Urothelium cell line (cell line): ENCODE measurements at regions not wholly inside any gene's neighbourhood (a gene's known extent, or its start where the extent isn't known, plus 50 kb on each side); places are given as distances from the start of the nearest gene placed in this dataset.

ENCODE experiments used
- DNase-seq: peaks from one replicate; pipeline ENCODE4 v3.0.0; 2011; ENCODE audit warnings: low spot score, mixed read lengths
- FAIRE-seq: peaks from 2 replicates; lab custom pipeline; 2011; peaks lifted over from hg19 to GRCh38; lab: Jason Lieb, UNC

DNA sequence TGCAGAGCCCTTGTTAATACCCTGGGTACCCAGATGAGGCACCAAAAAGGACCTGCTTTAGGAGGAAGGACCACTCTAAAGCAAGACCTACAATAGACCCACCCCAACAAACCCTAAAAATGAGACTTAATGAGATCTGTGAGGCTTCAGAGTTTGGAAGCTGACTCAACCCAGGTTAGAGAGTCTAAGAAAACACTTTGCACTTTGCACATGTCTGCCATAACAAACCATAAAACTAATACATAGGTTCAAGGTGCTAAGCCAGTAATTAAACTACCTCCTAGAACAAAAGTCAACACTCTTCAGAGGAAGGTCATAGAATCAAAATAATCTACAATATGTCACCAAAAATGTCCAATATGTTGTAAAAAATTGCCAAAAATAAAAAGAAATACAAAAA lies 124.7 kb upstream of the C1orf21 start:
- DNase-seq (no peak), FAIRE-seq (no peak)

DNA sequence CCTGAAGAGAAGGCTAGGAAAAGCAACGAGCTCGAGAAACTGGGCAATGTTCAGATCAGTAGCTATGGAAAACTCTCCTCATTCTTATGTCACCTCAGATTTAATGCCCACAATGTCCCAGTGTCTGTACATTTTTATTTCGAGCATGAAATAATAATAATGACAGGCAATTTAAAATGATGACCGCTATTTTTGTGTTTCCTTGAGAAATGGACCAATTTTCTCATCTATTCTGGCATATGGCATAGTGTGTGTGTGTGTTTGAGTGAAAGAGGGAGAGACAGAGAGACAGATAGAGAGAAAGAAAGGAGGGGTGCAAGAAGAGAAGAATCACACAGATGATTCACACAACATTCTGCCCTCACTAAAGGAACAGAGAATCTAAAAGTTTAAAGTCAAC lies 119.1 kb upstream of the C1orf21 start:
- FAIRE-seq (no peak), DNase-seq (no peak)

DNA sequence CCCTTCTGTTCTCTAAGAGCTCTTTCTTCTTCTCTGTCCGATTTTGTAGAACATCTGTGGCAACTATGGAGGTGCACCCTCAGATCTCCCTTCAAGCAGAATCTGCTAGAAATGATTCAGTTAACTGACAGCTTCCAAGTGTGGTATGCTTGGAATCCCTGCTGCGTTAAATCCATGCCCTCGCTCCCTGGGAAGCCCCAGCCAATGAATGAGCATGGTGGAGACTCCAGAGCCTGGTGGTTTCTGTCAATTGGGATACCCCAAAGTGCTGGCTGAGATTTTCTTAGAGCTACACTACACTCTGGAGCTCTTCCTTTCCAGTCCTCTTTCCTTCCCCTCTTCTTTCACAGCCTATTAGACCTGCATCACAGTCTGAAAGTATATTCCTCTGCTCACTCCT lies 116.3 kb upstream of the C1orf21 start:
- FAIRE-seq (no peak), DNase-seq (no peak)

DNA sequence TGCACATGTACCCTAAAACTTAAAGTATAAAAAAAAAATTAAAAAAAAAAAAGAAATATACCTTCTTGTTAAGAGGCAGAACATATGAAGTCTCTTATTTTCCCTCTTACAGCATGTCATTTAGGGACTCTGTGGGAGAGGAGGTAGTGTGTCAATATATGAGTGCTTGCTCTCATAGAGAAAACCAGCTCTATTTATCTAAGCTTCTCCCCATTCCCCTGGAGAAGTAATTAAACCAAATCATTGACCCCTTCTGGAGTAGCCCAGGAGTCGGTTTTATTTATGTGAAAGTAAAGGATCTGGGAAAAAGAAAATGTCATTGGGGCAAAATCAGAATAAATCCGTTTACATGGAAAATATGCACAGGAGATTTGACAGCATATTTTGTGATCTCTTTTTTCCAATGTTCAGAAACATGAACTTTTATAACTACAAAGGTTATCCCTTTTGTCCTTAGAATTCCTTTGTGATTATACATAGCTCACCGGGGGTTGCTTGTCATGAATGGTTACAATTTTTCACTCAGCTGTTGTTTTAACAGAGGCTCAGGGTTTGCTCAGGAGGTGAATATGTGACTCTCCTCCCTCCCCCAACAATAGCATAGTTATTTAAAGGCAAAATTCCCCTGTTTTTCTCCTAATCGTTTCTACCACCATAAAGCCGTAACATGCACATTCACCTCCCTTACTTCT lies 114.5 kb upstream of the C1orf21 start:
- DNase-seq (no peak), FAIRE-seq (no peak)

DNA sequence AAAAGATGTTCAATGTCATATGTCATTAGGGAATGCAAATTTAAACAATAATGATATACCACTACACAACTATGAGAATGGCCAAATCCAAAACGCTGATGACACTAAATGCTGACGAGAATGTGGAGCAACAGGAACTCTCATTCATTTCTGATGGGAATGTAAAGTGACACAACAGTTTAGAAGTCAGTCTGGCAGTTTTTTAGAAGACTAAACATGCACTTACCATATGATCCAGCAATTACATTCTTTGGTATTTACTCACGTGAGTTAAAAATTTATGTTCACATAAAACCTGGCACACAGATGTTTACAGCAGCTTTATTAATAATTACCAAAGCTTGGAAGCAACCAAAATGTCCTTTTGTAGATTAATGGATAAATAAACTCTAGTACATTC lies 110.4 kb upstream of the C1orf21 start:
- FAIRE-seq (no peak), DNase-seq (no peak)

DNA sequence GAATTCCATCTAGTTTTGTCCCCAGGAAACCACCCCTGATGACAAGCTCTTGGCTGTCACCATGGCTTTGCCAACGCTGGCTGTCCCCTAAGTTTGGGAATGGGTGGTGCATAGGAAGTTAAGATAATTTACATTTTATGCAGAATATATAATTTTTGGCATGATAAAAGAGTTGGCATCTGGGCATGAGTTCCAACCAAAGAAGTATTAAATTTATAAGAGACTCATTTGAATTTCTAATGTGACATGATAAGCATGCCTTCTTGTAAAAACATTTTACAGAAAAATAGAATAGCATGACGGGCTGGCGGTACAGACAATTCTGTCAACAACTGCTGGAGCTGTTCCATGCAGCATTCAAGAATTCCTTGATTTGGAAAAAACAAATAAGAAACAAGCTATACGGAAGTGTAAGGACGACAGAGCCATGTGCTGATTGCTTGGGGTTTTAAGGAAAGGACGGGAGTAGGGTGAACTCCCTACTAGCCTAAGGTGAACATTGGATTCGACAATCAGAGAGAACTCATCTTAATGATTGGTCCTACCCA lies 106.8 kb upstream of the C1orf21 start:
- DNase-seq: no peak
- FAIRE-seq: no peak

DNA sequence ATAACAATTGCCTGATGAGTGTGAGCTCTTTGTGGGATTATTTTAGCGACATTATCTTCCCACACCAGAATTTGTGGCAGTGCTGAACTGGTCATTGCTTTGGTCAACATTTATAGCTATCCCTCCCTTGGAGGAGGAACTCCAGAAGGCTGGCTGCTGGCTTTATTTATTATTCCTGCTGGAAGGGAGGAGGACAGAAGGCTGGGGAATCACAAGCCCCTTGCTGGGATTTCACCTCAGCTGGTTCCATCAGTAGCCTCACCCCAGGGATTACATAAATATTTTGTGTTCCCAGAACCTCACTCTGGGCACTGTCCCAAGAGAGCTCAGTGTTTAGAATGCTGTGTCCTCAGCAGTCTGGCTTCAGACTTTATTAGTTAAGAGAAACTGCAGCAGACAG lies 102.8 kb upstream of the C1orf21 start:
- no peak for DNase-seq
- no peak for FAIRE-seq

DNA sequence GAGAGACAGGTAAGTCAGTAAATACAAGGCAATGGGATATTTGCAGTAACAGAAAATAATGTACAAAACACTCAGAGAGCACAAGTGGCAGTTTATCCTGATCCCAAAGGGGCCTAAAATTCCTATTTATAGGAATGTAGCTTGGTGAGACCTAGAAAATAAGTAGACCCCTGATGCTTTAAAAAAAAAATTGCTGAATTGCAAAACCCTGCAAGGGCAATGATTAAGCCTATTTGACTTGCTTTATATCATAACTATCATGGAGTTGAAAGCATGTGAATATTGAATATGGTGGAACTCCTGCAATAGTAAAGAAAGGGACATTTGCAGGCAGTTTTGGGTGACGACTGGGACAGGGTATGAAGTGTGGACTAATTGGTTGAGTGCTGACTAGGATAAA lies 101.9 kb upstream of the C1orf21 start:
- no peak for FAIRE-seq

DNA sequence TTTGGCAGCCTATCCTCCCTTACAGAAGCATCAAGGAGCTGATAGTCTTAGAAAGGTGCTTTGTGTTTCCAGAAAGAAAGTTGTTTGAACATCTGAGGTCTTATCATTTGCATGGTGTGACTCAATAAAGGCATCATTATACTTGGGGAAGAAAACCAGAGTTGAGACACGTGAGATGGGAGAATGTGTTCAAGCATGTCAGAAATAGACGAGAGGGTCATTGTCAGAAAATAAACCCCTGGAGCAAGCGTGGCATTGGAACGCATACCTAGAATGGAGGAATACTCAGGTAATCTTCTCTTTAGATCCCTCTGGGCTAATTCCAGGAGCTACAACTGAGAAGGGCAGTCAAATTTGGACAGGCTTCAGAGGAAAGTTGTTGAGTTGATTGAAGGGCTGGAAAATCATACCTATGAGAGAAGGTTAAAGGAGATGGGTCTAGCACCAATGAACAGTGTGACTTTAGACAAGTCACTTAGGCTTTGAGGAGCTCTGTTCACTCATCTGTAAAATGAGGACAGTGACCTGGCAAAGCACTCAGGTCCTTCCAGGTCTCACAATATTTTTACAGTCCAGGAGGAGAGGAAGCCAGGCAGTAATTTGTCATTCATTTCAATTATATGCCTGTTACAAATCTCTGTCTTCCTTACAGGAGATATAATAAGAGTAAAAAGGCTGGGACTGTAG lies 101.3 kb upstream of the C1orf21 start:
- FAIRE-seq (no peak), DNase-seq (no peak)

More for the DNA sequence above, 101.9 kb upstream of the C1orf21 start:
- no peak for DNase-seq

DNA sequence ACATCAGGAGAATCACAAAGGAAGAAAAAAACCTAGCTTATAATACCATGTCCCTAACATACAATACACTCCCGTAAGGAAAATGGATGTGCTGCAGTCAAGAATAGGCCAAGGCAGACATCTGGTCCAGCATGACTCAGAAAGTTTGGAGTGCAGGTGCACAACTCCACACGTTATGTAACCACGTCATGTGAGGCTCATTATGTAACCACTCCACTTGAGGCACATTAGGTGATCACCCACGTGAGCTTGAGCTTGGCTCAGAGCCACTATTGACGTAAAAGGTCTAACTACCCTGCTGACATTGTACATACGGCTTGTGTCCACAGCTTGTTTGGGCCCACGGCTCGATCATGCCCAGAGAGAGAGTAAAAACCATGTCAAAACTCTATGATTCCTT lies 99.8 kb upstream of the C1orf21 start:
- DNase-seq: no peak
- FAIRE-seq: no peak

DNA sequence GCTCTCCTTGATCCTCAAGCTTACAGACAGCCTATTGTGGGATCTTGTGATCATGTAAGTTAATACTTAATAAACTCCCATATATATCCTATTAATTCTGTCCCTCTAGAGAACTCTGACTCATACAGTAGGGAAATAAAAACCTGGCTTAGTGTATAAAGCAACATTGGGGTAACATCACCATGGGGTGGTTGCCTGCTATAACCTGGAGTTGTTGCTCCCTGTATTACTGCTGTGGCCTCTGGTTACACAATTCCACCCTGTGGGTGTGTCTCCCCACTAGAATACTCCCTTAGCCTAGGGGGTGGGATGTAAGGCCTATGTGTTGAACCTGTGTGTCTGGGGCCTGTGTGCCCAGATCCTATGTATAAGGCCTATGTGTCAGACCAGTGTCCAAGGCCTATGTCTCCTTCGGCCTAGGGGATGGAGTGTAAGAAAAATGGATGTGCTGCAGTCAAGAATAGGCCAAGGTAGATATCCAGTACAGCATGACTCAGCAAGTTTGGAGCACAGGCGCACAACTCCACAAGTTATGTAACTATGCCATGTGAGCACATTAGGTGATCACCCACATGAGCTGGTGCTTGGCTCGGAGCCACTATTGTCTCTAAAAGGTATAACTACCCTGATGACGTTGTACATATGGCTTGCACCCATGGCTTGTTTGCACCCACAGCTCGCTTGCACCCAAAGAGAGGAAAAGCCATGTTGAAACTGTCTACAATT lies 96.8 kb upstream of the C1orf21 start:
- no peak for FAIRE-seq
- no peak for DNase-seq

DNA sequence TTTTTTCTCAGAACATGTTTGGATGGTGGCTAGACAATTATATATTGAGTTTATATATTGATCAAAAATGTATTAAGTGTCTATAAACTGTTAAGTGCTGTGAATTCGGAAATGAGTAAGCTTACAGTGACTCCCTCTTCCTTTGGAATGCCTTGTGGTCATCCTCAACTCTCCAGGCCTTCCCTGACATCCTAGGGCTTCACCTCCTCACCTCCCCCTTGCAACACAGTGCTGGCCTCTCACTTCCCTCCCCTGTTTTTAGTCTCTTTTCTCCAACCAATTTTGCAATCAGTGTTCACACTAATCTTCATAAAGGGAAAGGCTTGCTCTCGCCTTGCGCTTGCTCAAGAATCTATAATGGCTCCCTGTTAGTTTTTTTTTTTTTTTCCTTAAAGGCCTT lies 95.1 kb upstream of the C1orf21 start:
- DNase-seq: no peak
- no peak for FAIRE-seq

DNA sequence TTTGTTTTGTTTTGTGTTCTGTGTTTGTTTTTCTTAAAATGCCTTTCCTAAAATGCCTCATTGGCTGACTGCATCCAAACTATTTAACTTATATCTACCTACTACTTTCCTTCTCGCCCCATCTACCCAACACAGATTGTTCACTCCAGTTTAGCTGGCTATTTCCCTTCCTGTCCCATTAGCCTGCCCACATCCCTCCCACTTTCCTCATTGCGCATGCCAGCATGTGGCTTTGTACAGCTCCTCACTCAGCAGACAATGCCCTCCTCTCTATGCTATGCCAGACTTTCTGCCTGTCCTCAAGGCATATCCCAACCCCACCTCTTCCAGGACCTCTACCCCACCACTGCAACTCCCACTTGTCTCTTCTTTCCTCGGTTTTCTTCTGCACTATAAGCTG lies 94.7 kb upstream of the C1orf21 start:
- no peak for DNase-seq
- FAIRE-seq: no peak

DNA sequence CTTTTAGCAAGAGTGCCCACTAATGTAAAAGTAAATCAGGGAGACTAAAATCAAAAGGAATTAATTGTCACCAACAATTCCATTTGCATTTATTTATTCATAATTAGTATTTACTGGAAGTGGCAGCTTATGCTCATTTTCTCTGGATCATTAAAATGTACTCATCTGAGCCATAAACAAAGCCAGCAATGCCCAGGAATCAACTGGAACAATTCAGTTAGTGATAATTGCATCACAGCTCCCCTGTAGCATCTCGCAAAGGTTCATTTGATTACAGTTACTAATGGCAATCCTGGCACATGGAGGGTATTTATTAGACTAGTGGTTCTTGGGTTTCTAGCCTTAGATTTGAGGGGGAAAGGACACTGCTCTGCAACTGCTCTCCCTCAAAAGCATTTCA lies 92.7 kb upstream of the C1orf21 start:
- no peak for DNase-seq
- no peak for FAIRE-seq

DNA sequence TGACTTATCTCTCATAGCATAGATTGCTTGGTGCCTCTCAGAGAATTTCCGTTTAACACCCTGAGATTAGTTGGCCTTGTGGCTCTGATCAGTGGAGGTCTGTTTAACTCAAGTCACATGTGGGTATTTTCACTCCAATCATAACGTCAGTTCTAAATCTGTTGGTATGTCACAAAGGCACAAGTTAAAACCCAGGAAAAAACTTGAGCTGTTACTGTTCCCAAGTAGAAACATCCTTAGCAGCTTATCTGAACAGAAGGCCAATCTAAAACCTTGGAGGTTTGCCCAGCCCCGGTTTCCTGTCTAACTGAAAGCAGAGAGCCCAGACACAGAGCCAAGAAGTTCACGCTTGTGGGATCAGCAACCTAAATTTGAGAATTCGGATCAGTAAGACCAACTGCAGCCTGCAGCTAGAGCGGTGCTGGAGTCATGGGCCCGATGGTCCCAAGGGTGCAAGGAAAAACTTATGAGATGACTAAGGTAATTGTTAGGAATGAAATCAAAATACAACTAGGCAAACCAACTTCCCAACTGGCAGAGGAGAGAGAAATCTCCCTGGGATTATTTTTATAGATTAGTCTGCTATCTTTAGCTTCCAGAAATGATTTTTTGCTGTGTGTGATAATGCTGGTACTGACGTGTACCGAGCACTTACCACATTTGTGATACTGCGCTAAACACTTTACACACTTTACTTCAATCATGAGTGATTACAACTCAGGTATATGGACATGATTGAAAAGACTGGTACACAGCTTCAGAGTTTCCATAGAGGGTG lies 90.2 kb upstream of the C1orf21 start:
- FAIRE-seq (no peak), DNase-seq (no peak)

DNA sequence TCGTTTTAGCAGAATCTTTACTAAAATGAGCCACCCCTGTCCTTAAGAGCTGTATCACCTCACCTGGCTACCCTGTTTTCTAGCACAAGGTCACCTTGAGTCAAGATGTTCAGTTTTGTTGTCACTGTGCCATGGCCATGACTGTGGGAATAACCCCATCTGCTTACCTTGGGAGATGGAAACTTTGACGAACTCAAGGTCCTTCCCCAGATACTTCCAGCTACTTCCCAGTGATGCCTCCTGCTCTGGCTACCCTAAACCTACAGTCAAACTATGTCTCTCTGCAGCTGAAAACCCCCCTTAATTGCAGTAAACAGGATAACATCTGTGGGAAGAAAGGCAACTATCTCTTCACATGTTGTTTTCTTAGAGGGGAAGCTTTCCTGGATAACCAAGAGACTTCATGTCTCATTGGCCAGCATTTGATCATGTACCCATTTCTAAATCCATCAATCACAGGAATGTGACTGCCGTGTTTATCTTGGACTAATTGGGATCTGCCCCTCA lies 89.5 kb upstream of the C1orf21 start:
- FAIRE-seq: no peak
- DNase-seq: no peak

DNA sequence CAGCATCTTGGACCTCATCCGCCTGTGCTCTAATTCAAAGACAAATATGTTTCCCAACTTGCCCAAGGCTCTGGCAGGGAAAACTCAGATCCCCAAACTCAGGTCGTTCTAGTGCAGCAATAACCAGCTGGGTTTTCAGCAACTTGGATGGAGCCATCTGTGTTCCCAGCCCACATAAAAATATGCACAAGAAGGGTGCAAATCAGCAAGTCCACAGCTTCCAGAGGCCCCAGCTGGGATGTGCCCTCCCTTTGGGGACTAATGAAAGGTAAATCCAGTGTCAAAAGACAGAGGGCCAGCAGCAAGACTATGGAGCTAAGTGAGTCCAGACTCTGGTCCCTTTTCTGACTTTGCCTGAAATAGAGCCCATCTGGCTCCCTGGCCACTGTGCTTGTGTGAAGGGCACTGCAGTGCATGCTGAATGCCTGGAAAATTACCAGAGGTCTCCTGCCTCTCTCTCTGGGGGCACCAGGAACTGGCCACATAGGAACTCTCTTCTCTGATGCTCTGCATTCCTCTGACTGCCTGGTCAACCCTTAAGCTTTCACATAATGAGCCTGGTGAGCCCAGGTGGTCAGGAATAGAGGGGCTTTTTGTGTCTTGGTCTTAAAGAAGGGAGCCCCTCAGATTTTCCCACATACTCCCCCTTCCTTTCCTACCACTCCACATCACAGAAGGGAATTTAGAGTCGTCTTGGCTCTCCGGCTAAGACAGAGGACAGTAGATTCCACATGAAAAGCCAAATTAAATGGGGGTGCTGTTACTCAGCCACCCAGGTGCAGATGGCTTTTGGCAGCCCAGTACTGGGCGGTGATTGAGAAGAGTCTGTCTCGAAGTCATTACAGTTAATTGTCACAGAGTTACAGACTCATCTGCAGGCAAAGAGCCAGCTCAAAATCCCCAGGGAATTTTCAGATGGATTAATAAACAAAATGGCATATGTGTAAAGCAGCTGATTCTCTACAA lies 88.1 kb upstream of the C1orf21 start:
- DNase-seq: no peak
- FAIRE-seq: no peak

DNA sequence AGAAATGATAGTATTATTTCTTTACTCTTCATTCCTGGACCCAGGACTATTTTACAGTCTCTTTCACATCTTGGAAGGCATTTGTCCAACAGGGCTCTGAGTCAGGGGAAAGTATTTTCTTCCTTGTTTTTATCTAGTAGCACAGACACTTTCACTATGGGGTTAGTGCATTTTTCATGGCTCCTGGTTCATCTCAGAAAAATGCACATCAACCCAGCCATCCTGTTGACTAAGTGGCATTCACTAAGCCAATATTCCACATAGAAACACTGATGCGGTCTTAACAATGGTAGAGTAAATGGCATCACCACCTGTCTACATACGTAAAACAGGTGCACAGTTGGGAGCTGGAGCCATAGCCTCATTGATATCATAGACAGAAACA lies 87.4 kb upstream of the C1orf21 start:
- FAIRE-seq (no peak), DNase-seq (no peak)

DNA sequence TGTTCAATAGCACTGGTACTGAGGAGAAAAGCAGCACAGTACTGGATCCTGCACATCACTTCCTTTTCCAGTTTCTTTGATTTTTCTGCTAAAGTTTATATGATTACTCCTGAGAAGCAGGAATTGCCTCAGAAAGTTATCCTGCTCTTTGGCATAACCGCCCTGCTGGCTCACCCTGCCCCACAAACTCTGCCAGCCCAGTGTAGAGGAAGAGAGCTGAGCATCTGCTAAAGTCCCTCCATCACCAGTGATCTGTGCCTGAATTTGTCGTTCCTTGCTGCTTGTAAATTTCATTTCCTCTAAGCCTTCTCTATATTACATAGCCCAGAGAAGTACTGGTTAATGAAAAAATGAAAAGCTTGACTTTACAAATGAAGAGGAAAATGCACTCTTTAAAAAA lies 87.0 kb upstream of the C1orf21 start:
- no peak for FAIRE-seq
- DNase-seq: no peak

DNA sequence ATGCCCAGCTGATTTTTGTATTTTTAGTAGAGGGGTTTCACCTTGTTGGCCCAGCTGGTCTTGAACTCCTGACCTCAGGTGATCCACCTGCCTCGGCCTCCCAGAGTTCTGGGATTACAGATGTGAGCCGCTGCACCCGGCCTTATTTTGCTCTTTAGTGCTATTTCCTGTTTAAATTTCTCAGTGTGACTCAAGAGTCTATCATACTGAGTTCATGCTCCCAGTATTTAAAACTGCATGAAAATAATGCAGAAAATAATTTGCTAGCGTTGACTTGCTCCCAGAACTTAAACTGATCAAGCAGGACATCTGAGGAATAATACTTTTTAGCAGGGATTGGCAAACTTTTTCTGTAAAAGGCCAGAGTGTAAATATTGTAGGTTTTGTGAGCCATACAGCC lies 86.4 kb upstream of the C1orf21 start:
- FAIRE-seq (no peak), DNase-seq (no peak)
